ENCODE measurements at regions not wholly inside any gene's neighbourhood (a gene's known extent, or its start where the extent isn't known, plus 50 kb on each side); places are given as distances from the start of the nearest gene placed in this dataset.
"Not testable (repeated sequence)": the region's sequence is repeated elsewhere in the genome, so short reads cannot be mapped to it uniquely, and the experiment has no call there.

DNA sequence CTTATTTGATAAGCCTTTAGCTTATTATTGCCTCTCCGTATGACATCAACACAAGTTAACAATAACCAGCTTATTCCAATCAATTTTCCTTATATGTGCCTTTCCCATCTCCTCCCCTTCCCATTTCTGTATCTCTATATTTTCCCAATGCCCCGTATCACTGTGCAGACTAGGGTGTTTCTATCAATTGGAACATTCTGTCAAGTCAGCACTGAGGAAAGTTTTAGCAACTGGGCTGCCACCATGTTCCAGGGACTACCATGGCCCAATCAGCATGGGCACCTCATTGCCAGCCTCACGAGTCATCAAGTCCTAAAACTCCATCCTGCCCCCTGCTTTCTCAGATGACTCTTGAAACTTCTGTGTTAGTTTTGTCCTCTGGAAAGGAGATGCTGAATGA lies 973.1 kb upstream of the CNTN5 start:
- DNase-seq (ENCODE audit: low read depth in 6 of 9, low spot score in 9 of 9): no peak
- Histone ChIP-seq H3K4me1 (ENCODE audit: control insufficient read depth in 2 of 2, insufficient read depth in 2 of 2, low read length in 2 of 2) (no peaks in the 10 kb centered on the region), H3K27me3 (ENCODE audit: control insufficient read depth in 2 of 2, insufficient read depth in 1 of 2, low read length in 1 of 2) (no peaks in the 10 kb centered on the region), H3K36me3 (ENCODE audit: control insufficient read depth in 2 of 2, insufficient read depth in 2 of 2, low read length in 1 of 2) (no peaks in the 10 kb centered on the region), H3K9me3 (ENCODE audit: control insufficient read depth in 2 of 2, insufficient read depth in 1 of 2, low read length in 1 of 2) (no peaks in the 10 kb centered on the region), H3K27ac (ENCODE audit: low read depth in 1 of 2, low read length in 1 of 2) (no peak overlapping the region), H3K4me3 (ENCODE audit: low read length in 2 of 2) (no peak overlapping the region)
- 92% methylated on average over 3 of the region's 3 CpGs for WGBS

DNA sequence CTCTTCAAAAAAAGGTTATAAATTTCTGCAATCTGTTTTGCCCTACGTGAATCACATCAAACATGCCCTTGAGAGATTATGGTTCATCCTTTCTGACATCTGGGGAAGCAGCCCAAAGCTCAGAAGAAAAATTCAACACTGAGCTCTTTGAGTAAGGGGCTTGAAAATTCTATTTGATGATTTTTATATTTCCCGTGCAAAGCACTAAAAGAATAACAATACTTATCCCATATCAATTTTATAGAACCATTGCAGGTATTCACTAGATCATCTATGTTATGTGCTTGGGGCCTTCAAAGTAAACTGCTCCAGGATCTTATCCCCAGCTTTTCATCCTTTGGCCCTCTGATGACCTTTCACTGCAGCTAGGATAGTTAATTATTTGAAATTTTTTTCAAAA lies 966.9 kb upstream of the CNTN5 start:
- Histone ChIP-seq H3K4me1 (ENCODE audit: control insufficient read depth in 2 of 2, insufficient read depth in 2 of 2, low read length in 2 of 2) (no peaks in the 10 kb centered on the region), H3K9me3 (ENCODE audit: control insufficient read depth in 2 of 2, insufficient read depth in 1 of 2, low read length in 1 of 2) (no peaks in the 10 kb centered on the region), H3K36me3 (ENCODE audit: control insufficient read depth in 2 of 2, insufficient read depth in 2 of 2, low read length in 1 of 2) (no peaks in the 10 kb centered on the region), H3K4me3 (ENCODE audit: low read length in 2 of 2) (no peak overlapping the region), H3K27me3 (ENCODE audit: control insufficient read depth in 2 of 2, insufficient read depth in 1 of 2, low read length in 1 of 2) (no peaks in the 10 kb centered on the region), H3K27ac (ENCODE audit: low read depth in 1 of 2, low read length in 1 of 2) (no peak overlapping the region)
- 92% methylated on average over 2 of the region's 2 CpGs for WGBS
- DNase-seq (ENCODE audit: low read depth in 6 of 9, low spot score in 9 of 9): no peak

DNA sequence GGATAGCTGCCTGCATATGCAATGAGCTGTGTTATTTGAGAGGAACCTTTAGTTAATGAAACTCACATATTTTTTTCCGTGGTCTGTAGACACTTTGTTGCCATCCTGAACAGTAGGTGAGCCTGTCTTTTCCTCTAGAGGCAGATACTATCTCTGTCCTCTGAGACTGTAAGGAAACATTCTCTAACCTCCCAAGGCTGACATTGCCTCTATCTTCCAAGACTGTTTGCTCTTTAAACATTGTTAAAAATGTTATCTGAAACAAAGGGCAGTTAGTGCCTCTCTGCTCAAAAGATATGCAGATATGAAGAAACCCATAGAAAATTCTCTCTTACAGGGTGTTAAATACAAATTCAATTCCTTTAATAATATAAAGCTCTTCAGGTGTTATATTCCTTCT lies 963.8 kb upstream of the CNTN5 start:
- no peaks in the 10 kb centered on the region for H3K27me3 ChIP-seq (ENCODE audit: control insufficient read depth in 2 of 2, insufficient read depth in 1 of 2, low read length in 1 of 2)
- no peak overlapping the region for H3K4me3 ChIP-seq (ENCODE audit: low read length in 2 of 2)
- no peaks in the 10 kb centered on the region for H3K36me3 ChIP-seq (ENCODE audit: control insufficient read depth in 2 of 2, insufficient read depth in 2 of 2, low read length in 1 of 2)
- no peaks in the 10 kb centered on the region for H3K9me3 ChIP-seq (ENCODE audit: control insufficient read depth in 2 of 2, insufficient read depth in 1 of 2, low read length in 1 of 2)
- no peaks in the 10 kb centered on the region for H3K4me1 ChIP-seq (ENCODE audit: control insufficient read depth in 2 of 2, insufficient read depth in 2 of 2, low read length in 2 of 2)
- DNase-seq (ENCODE audit: low read depth in 6 of 9, low spot score in 9 of 9): no peak
- no peak overlapping the region for H3K27ac ChIP-seq (ENCODE audit: low read depth in 1 of 2, low read length in 1 of 2)
- 70% methylated on average over 1 of the region's 1 CpG for WGBS

DNA sequence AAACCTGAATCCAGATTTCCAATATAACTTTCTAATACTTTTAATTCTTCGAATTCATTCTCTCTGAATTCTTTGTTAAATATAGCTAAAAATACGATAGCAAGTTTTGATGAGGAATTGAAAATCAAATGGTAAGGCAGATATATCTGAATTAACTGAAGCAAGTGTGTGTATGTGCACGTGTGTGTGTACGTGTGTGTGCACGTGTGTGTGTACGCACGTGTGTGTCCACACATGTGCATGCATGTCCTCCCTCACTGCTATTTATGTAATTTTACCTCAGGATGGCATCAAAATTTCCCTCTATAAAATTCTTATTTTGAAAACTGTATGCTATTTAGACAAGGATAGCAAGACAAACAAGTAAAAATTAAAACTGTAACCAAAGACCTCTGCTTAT lies 961.3 kb upstream of the CNTN5 start:
- no peaks in the 10 kb centered on the region for H3K4me1 ChIP-seq (ENCODE audit: control insufficient read depth in 2 of 2, insufficient read depth in 2 of 2, low read length in 2 of 2)
- H3K4me3 ChIP-seq (ENCODE audit: low read length in 2 of 2): no peak overlapping the region
- whole genome bisulfite sequencing: 80% methylated on average over 7 of the region's 7 CpGs
- no peak overlapping the region for H3K27ac ChIP-seq (ENCODE audit: low read depth in 1 of 2, low read length in 1 of 2)
- peaks cover 0 to 3% of the 10 kb centered on the region in 2 donors for H3K9me3 ChIP-seq (ENCODE audit: control insufficient read depth in 2 of 2, insufficient read depth in 1 of 2, low read length in 1 of 2)
- DNase-seq (ENCODE audit: low read depth in 6 of 9, low spot score in 9 of 9): no peak
- no peaks in the 10 kb centered on the region for H3K36me3 ChIP-seq (ENCODE audit: control insufficient read depth in 2 of 2, insufficient read depth in 2 of 2, low read length in 1 of 2)
- H3K27me3 ChIP-seq (ENCODE audit: control insufficient read depth in 2 of 2, insufficient read depth in 1 of 2, low read length in 1 of 2): no peaks in the 10 kb centered on the region

DNA sequence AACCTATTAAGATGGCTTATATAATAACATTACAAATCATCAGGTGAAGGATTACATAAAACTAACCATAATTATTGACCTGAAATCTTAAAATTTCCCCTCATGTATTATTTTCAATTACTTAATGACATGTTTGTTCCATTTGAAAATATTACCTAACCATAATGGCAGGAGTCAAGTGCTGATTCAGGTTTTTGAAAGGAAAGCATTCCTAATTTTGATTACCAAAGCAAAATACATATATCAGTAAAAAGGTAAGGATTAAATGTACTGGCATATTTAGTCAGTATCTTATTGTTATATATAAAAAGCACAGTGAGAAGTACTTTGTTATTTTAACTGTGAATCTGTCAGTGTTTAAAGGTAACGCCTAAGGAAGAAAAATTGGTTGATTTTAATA lies 960.0 kb upstream of the CNTN5 start:
- Histone ChIP-seq H3K27ac (ENCODE audit: low read depth in 1 of 2, low read length in 1 of 2) (no peak overlapping the region), H3K4me1 (ENCODE audit: control insufficient read depth in 2 of 2, insufficient read depth in 2 of 2, low read length in 2 of 2) (no peaks in the 10 kb centered on the region), H3K4me3 (ENCODE audit: low read length in 2 of 2) (no peak overlapping the region), H3K36me3 (ENCODE audit: control insufficient read depth in 2 of 2, insufficient read depth in 2 of 2, low read length in 1 of 2) (no peaks in the 10 kb centered on the region), H3K9me3 (ENCODE audit: control insufficient read depth in 2 of 2, insufficient read depth in 1 of 2, low read length in 1 of 2) (peaks cover 0 to 3% of the 10 kb centered on the region in 2 donors), H3K27me3 (ENCODE audit: control insufficient read depth in 2 of 2, insufficient read depth in 1 of 2, low read length in 1 of 2) (no peaks in the 10 kb centered on the region)
- DNase-seq (ENCODE audit: low read depth in 6 of 9, low spot score in 9 of 9): no peak
- WGBS: 94% methylated on average over 1 of the region's 1 CpG

DNA sequence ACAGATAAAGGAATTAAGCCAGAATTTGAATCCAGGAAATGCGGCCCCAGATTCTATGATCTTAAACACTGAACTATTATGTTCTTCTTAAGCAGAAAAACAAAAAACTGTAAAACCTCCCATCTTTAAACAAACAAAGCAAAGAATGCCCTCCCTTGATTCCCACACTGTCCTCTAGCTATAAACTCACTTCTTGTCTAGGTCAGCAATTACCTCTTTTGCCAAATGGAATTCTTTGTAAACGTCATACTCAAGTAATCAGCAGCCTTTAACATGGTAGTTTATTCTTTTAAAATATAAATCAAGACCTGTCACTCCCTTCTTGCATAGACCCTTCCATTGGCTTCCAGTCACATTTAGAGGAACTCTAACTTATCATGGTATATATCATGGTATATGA lies 958.9 kb upstream of the CNTN5 start:
- Histone ChIP-seq H3K4me3 (ENCODE audit: low read length in 2 of 2) (no peak overlapping the region), H3K36me3 (ENCODE audit: control insufficient read depth in 2 of 2, insufficient read depth in 2 of 2, low read length in 1 of 2) (no peaks in the 10 kb centered on the region), H3K27me3 (ENCODE audit: control insufficient read depth in 2 of 2, insufficient read depth in 1 of 2, low read length in 1 of 2) (no peaks in the 10 kb centered on the region), H3K4me1 (ENCODE audit: control insufficient read depth in 2 of 2, insufficient read depth in 2 of 2, low read length in 2 of 2) (no peaks in the 10 kb centered on the region), H3K9me3 (ENCODE audit: control insufficient read depth in 2 of 2, insufficient read depth in 1 of 2, low read length in 1 of 2) (peaks cover 0 to 3% of the 10 kb centered on the region in 2 donors), H3K27ac (ENCODE audit: low read depth in 1 of 2, low read length in 1 of 2) (no peak overlapping the region)
- WGBS: 91% methylated on average over 2 of the region's 2 CpGs
- no peak for DNase-seq (ENCODE audit: low read depth in 6 of 9, low spot score in 9 of 9)

DNA sequence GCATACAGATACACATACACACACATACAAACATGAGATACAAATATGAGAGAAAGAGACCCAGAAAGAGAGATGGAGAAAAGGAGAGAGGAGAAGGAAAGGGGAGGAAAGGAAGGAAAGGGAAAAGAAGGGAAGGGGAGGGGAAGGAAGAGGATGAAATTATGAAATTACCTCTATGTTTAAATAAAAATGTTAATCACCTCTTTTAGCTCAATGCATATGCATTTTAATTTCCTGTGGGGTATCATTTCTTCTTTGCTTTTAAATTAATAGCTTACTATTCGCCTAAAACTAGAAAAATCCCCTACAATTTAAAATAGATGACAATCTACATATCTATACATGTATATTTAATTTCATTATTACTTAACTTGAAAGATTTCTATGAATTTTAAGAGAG lies 958.0 kb upstream of the CNTN5 start:
- Histone ChIP-seq H3K4me3 (ENCODE audit: low read length in 2 of 2) (no peak overlapping the region), H3K27me3 (ENCODE audit: control insufficient read depth in 2 of 2, insufficient read depth in 1 of 2, low read length in 1 of 2) (no peaks in the 10 kb centered on the region), H3K9me3 (ENCODE audit: control insufficient read depth in 2 of 2, insufficient read depth in 1 of 2, low read length in 1 of 2) (peaks cover 0 to 3% of the 10 kb centered on the region in 2 donors), H3K36me3 (ENCODE audit: control insufficient read depth in 2 of 2, insufficient read depth in 2 of 2, low read length in 1 of 2) (no peaks in the 10 kb centered on the region), H3K4me1 (ENCODE audit: control insufficient read depth in 2 of 2, insufficient read depth in 2 of 2, low read length in 2 of 2) (no peaks in the 10 kb centered on the region), H3K27ac (ENCODE audit: low read depth in 1 of 2, low read length in 1 of 2) (no peak overlapping the region)
- 92% methylated on average over 1 of the region's 1 CpG for WGBS
- no peak for DNase-seq (ENCODE audit: low read depth in 6 of 9, low spot score in 9 of 9)

DNA sequence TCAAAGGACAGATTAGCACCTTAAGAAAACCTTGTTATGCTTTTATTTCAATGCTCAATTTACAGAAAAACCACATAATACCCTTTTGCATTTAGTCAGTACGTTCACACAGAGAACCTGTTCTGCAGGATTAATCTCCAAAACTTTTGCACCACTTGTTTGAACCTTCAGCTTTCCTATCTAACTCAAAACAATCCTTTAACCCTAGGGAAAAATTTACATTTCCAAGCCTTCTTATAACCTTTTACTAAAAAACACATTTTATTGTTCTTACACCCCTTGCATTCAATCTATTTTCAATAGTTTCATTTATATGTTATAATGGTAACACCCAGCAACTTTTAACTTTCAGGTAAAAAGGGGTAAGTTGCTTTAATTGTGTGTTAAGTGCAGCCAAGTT lies 952.5 kb upstream of the CNTN5 start:
- WGBS: 75% methylated on average over 1 of the region's 1 CpG
- no peak overlapping the region for H3K27ac ChIP-seq (ENCODE audit: low read depth in 1 of 2, low read length in 1 of 2)
- no peak for DNase-seq (ENCODE audit: low read depth in 6 of 9, low spot score in 9 of 9)

DNA sequence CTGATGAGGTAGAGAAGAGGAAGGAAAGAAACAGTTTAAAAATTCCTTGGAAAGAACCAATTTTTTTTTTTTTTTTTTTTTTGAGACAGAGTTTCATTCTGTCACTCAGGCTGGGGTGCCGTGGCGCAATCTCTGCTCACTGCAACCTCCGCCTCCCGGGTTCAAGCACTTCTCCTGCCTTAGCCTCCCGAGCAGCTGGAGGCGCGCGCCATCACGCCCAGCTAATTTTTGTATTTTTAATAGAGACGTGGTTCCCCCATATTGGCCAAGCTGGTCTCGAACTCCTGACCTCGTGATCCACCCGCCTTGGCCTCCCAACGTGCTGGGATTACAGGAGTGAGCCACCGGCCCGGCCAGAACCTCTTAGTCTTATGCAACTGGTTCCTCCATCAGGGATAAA lies 951.6 kb upstream of the CNTN5 start:
- H3K9me3 ChIP-seq (ENCODE audit: control insufficient read depth in 2 of 2, insufficient read depth in 1 of 2, low read length in 1 of 2); DNase-seq (ENCODE audit: low read depth in 6 of 9, low spot score in 9 of 9); H3K4me1 ChIP-seq (ENCODE audit: control insufficient read depth in 2 of 2, insufficient read depth in 2 of 2, low read length in 2 of 2); H3K36me3 ChIP-seq (ENCODE audit: control insufficient read depth in 2 of 2, insufficient read depth in 2 of 2, low read length in 1 of 2); H3K4me3 ChIP-seq (ENCODE audit: low read length in 2 of 2); H3K27me3 ChIP-seq (ENCODE audit: control insufficient read depth in 2 of 2, insufficient read depth in 1 of 2, low read length in 1 of 2); H3K27ac ChIP-seq (ENCODE audit: low read depth in 1 of 2, low read length in 1 of 2): not testable (repeated sequence)
- WGBS: 95% methylated on average over 16 of the region's 16 CpGs

More for the DNA sequence above, 952.5 kb upstream of the CNTN5 start:
- Histone ChIP-seq H3K36me3 (ENCODE audit: control insufficient read depth in 2 of 2, insufficient read depth in 2 of 2, low read length in 1 of 2) (no peaks in the 10 kb centered on the region), H3K27me3 (ENCODE audit: control insufficient read depth in 2 of 2, insufficient read depth in 1 of 2, low read length in 1 of 2) (no peaks in the 10 kb centered on the region), H3K4me1 (ENCODE audit: control insufficient read depth in 2 of 2, insufficient read depth in 2 of 2, low read length in 2 of 2) (no peaks in the 10 kb centered on the region), H3K9me3 (ENCODE audit: control insufficient read depth in 2 of 2, insufficient read depth in 1 of 2, low read length in 1 of 2) (peaks cover 0 to 9% of the 10 kb centered on the region in 2 donors), H3K4me3 (ENCODE audit: low read length in 2 of 2) (no peak overlapping the region)

DNA sequence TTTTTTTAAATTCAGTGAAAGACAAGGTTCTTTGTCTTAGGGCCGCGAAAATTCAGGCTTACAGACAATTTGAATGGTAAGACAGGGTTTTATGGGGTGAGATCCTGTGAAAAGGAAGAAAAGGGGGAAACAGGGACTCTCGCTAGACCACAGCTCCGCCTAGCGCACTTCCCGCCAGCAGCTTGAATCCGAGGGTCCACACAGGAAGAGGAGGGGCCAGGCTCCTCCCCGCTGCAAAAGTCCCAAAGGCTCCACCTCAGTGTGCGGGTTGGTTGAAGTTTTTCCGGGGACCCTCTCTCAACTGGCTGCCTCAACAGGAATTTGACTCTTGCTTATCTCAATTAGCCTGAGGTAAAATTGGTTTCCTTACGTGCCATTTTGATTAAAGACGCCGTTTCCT lies 950.9 kb upstream of the CNTN5 start:
- no peak overlapping the region for H3K4me3 ChIP-seq (ENCODE audit: low read length in 2 of 2)
- no peaks in the 10 kb centered on the region for H3K27me3 ChIP-seq (ENCODE audit: control insufficient read depth in 2 of 2, insufficient read depth in 1 of 2, low read length in 1 of 2)
- H3K9me3 ChIP-seq (ENCODE audit: control insufficient read depth in 2 of 2, insufficient read depth in 1 of 2, low read length in 1 of 2): peaks cover 0 to 6% of the 10 kb centered on the region in 2 donors
- no peaks in the 10 kb centered on the region for H3K4me1 ChIP-seq (ENCODE audit: control insufficient read depth in 2 of 2, insufficient read depth in 2 of 2, low read length in 2 of 2)
- 94% methylated on average over 13 of the region's 13 CpGs for WGBS
- no peak for DNase-seq (ENCODE audit: low read depth in 6 of 9, low spot score in 9 of 9)
- H3K36me3 ChIP-seq (ENCODE audit: control insufficient read depth in 2 of 2, insufficient read depth in 2 of 2, low read length in 1 of 2): no peaks in the 10 kb centered on the region
- H3K27ac ChIP-seq (ENCODE audit: low read depth in 1 of 2, low read length in 1 of 2): no peak overlapping the region
